HG03280 (cell line): ENCODE measurements at regions not wholly inside any gene's neighbourhood (a gene's known extent, or its start where the extent isn't known, plus 50 kb on each side); places are given as distances from the start of the nearest gene placed in this dataset.
"Not testable (repeated sequence)": the region's sequence is repeated elsewhere in the genome, so short reads cannot be mapped to it uniquely, and the experiment has no call there.

Source experiments
- ATAC-seq: cut with Tn5 transposase; IDR thresholded peaks from one replicate; pipeline ENCODE4 v1.9.1; 2021; ENCODE audit warnings: mild to moderate bottlenecking, moderate library complexity; ENCODE audit not compliant: unreplicated experiment

GRCh38 chr7:19307554-19307953 lies 162.3 kb upstream of the FERD3L start:
- no peak for ATAC-seq

GRCh38 chr7:19305698-19306097 lies 160.5 kb upstream of the FERD3L start:
- ATAC-seq, result peak; percentile 50

GRCh38 chr7:19304086-19304485 lies 158.9 kb upstream of the FERD3L start:
- no peak for ATAC-seq

- no peak for ATAC-seq
Measured at GRCh38 chr7:19302731-19303130, 157.5 kb upstream of the FERD3L start.

- no peak for ATAC-seq
Measured at GRCh38 chr7:19296617-19297016, 151.4 kb upstream of the FERD3L start.

- no peak for ATAC-seq
Measured at GRCh38 chr7:19295376-19295775, 150.2 kb upstream of the FERD3L start.

GRCh38 chr7:19294619-19295018 lies 149.4 kb upstream of the FERD3L start:
- no peak for ATAC-seq

GRCh38 chr7:19293431-19293830 lies 148.2 kb upstream of the FERD3L start:
- ATAC-seq, result no peak

GRCh38 chr7:19290968-19291367 lies 145.7 kb upstream of the FERD3L start:
- no peak for ATAC-seq

GRCh38 chr7:19290066-19290465 lies 144.8 kb upstream of the FERD3L start:
- no peak for ATAC-seq

GRCh38 chr7:19284596-19285300 lies 139.5 kb upstream of the FERD3L start:
- ATAC-seq, result no peak

- no peak for ATAC-seq
Measured at GRCh38 chr7:19284136-19284535, 138.9 kb upstream of the FERD3L start.

- no peak for ATAC-seq
Measured at GRCh38 chr7:19275000-19275399, 129.8 kb upstream of the FERD3L start.

- not testable (repeated sequence) for ATAC-seq
Measured at GRCh38 chr7:19272329-19272728, 127.1 kb upstream of the FERD3L start.

- ATAC-seq, result no peak
Measured at GRCh38 chr7:19269301-19269700, 124.1 kb upstream of the FERD3L start.

- no peak for ATAC-seq
Measured at GRCh38 chr7:19268737-19269136, 123.5 kb upstream of the FERD3L start.

- no peak for ATAC-seq
Measured at GRCh38 chr7:19262826-19263225, 117.6 kb upstream of the FERD3L start.

GRCh38 chr7:19249281-19249680 lies 104.1 kb upstream of the FERD3L start:
- no peak for ATAC-seq

GRCh38 chr7:19248681-19249080 lies 103.5 kb upstream of the FERD3L start:
- no peak for ATAC-seq

GRCh38 chr7:19248115-19248514 lies 102.9 kb upstream of the FERD3L start:
- ATAC-seq, result no peak

GRCh38 chr7:19247017-19247416 lies 101.8 kb upstream of the FERD3L start:
- ATAC-seq, result no peak

- no peak for ATAC-seq
Measured at GRCh38 chr7:19242246-19242645, 97.0 kb upstream of the FERD3L start.

GRCh38 chr7:19239951-19240350 lies 94.7 kb upstream of the FERD3L start:
- no peak for ATAC-seq
